Left lung (tissue), 4 donors: ENCODE measurements at regions not wholly inside any gene's neighbourhood (a gene's known extent, or its start where the extent isn't known, plus 50 kb on each side); places are given as distances from the start of the nearest gene placed in this dataset.

Source experiments
- ATAC-seq: fragments of 200-7000 bp; cut with Tn5 transposase; one replicate; pipeline ENCODE4 v1.9.1; 2020; ENCODE audit warnings: moderate library complexity
- DNase-seq, 4 donors: peaks; one replicate each; pipeline ENCODE4 v3.0.0-alpha.2; 2013 to 2020
- H3K27ac ChIP-seq, 2 donors: fragments of 200-600 bp; sonication (generic) in 1 of 2; one replicate each; pipeline versions ENCODE4 v1.5.0 to v1.8.0; 2020 to 2021
- H3K27me3 ChIP-seq, 2 donors: fragments of 200-600 bp; sonication (generic) in 1 of 2; one replicate each; pipeline versions ENCODE4 v1.5.0 to v1.8.0; 2020 to 2021
- H3K36me3 ChIP-seq, 2 donors: fragments of 200-600 bp; sonication (generic) in 1 of 2; one replicate each; pipeline versions ENCODE4 v1.5.0 to v1.8.0; 2020 to 2021
- H3K4me1 ChIP-seq, 2 donors: fragments of 200-600 bp; one replicate each; pipeline ENCODE4 v1.8.0; 2021
- H3K4me3 ChIP-seq, 2 donors: fragments of 200-600 bp; sonication (generic) in 1 of 2; one replicate each; pipeline versions ENCODE4 v1.5.0 to v1.8.0; 2020 to 2021; ENCODE audit warnings: mild to moderate bottlenecking in 1 of 2
- H3K9me3 ChIP-seq, 2 donors: fragments of 200-600 bp; sonication (generic) in 1 of 2; one replicate each; pipeline versions ENCODE4 v1.5.0 to v1.8.0; 2020 to 2021
- intact Hi-C, 2 donors: fragments of 100-400 bp; cut with DNase I; formaldehyde crosslinking; loops; one replicate each; pipeline versions ENCODE4 v1.11.2 to v1.14.2; 2022
- TF ChIP-seq, protein P1 (sequence below), 2 donors: fragments of 200-600 bp; sonication (generic) in 1 of 2; IDR thresholded peaks; one replicate each; pipeline versions ENCODE4 v1.5.0 to v1.8.0; 2021; ENCODE audit warnings: antibody characterized with exemption in 2 of 2
- donor health status: DM: no; HTN: yes; CAD: no.
- donor health status: DM: no; HTN: no; CAD: no.

DNA sequence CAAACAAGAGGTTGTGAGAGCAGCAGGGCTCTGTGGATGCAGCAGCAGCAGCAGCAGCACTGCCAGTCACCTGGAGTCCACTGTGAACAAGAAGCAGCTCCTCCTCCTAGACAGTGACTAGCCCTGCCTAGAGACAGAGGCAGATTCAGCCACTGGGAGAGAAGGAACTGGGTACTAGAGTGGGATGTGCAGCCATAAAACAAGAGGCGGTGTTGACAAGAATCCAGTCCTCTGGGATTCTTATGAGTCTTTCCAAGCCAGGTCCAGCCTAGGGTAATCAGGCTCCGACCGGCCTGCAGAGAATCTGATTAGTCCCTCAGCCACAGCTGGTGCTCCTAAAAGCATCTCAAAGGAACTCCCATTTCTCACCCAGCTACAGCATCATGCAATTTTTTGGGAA lies 83.9 kb upstream of the USP47 start:
- H3K4me3 ChIP-seq: no peak overlapping the region
- H3K4me1 ChIP-seq: no peaks in the 10 kb centered on the region
- H3K27me3 ChIP-seq: no peaks in the 10 kb centered on the region
- TF ChIP-seq, protein P1, sequence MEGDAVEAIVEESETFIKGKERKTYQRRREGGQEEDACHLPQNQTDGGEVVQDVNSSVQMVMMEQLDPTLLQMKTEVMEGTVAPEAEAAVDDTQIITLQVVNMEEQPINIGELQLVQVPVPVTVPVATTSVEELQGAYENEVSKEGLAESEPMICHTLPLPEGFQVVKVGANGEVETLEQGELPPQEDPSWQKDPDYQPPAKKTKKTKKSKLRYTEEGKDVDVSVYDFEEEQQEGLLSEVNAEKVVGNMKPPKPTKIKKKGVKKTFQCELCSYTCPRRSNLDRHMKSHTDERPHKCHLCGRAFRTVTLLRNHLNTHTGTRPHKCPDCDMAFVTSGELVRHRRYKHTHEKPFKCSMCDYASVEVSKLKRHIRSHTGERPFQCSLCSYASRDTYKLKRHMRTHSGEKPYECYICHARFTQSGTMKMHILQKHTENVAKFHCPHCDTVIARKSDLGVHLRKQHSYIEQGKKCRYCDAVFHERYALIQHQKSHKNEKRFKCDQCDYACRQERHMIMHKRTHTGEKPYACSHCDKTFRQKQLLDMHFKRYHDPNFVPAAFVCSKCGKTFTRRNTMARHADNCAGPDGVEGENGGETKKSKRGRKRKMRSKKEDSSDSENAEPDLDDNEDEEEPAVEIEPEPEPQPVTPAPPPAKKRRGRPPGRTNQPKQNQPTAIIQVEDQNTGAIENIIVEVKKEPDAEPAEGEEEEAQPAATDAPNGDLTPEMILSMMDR (IDR thresholded peaks at IDR 0.05): no peak
- H3K9me3 ChIP-seq: no peaks in the 10 kb centered on the region
- DNase-seq (no peak), ATAC-seq (no peak)
- intact Hi-C loops: no loop called here
- H3K27ac ChIP-seq: no peak overlapping the region
- H3K36me3 ChIP-seq: no peaks in the 10 kb centered on the region

DNA sequence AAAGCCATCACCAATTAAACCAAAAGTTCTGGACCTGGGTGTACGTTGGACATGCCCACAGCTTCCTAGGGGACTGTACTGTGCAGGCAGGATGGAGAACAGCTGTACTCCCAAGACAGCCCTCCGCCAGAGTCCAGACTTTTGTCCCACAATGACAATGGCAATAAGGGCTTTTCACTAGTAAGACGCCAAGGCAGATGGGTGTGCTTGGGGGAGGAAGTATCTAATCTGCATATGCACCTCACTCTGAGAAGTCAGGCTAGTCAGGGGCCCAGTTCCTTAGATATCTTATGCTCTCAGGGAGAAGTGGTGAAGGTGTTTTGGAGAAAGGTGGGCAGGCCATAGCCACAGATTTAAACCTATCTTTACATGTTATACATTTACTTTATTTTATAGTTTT lies 85.1 kb upstream of the USP47 start:
- H3K27ac ChIP-seq: no peak overlapping the region
- intact Hi-C loops: no loop called here
- no peaks in the 10 kb centered on the region for H3K9me3 ChIP-seq
- DNase-seq (no peak), ATAC-seq (no peak)
- H3K36me3 ChIP-seq: no peaks in the 10 kb centered on the region
- H3K4me3 ChIP-seq: no peak overlapping the region
- TF ChIP-seq, protein P1 (IDR thresholded peaks at IDR 0.05): no peak
- no peaks in the 10 kb centered on the region for H3K27me3 ChIP-seq
- H3K4me1 ChIP-seq: no peaks in the 10 kb centered on the region

DNA sequence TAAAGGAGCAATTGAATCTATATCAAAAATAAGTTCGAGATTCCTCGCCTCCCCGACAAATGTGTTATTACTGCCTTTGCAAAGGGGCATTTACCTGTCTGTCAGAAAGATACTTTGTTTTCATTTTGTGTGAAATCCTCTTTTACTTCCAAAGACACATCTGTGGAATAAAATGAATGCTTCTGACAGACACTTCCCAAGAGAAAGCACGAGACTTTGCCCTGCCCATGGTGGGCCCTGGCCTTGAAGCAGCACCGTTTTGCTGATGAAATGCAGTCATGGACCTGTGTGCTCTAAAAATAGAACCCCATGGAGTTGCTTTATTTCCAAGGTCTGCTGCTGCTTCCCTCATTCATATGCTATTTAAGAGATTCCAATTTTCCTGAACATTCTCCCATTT lies 85.9 kb upstream of the USP47 start:
- Histone ChIP-seq H3K36me3 (no peaks in the 10 kb centered on the region), H3K9me3 (no peaks in the 10 kb centered on the region), H3K4me3 (no peak overlapping the region), H3K4me1 (no peaks in the 10 kb centered on the region), H3K27ac (no peak overlapping the region), H3K27me3 (no peaks in the 10 kb centered on the region)
- TF ChIP-seq, protein P1 (IDR thresholded peaks at IDR 0.05): no peak
- no peak for ATAC-seq
- DNase-seq: no peak
- intact Hi-C loops: no loop called here

DNA sequence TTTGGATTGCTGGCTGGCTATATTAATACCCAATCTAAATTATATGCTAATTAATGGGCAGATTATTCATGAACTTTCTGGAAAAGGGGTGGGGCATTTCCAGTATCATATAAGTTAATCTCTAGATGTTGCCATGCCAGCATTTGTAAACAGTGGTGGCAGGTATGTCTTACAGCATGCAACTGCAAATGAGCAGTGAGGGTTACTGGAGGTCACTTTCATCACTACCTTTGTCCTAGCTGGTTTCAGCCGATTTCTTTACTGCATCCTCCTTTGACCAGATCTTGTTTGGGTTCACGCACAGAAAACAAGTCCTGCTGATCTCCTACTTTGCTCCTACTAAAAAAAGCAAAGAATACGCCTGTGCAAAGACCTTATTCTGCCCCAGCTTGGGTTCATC lies 89.1 kb upstream of the USP47 start:
- Histone ChIP-seq H3K4me1 (no peaks in the 10 kb centered on the region), H3K4me3 (no peak overlapping the region), H3K27me3 (no peaks in the 10 kb centered on the region), H3K27ac (no peak overlapping the region), H3K36me3 (no peaks in the 10 kb centered on the region), H3K9me3 (no peaks in the 10 kb centered on the region)
- no peak for DNase-seq
- no peak for ATAC-seq
- intact Hi-C loops: no loop called here
- TF ChIP-seq, protein P1 (IDR thresholded peaks at IDR 0.05): no peak

DNA sequence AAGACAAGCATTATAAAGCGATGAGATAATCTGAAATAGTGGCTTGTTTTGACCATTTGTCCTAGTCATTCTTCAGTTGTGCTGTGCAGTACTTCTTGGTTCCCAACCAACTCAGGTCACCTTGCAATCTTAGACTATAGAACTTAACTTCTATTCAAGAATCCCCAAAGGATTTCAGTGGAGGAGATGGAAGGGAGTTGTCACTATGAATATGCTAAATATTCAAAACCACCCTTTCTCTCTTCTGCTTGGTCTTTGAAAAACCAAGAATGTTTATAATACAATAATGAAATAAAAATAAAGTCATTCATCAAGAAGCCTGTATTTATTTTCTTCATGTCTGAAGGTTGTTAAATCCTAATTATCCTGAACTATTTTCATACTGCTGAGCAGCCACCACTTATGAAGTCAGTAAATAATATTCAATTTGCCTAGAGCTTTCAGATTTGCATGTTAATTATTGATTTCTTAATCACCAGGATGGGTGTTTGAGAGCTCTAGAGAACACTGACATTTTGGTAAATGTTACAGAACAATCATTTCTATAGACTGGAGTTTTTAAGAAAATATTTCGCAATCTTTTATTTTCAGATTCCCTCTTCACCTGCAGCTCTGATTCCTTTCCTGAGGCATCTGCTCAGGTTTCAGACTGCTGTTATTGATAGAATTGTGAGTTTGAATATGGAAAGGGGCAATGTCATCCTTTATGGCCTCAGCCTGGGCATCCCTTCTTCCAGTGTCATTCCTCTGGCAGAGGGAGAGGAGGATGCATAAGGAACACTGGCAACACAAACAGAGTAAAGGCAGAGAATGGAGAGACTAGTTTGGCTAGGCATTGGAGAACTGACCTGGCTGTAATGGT lies 91.5 kb upstream of the USP47 start:
- Histone ChIP-seq H3K27me3 (no peaks in the 10 kb centered on the region), H3K9me3 (no peaks in the 10 kb centered on the region), H3K27ac (no peak overlapping the region), H3K4me1 (no peaks in the 10 kb centered on the region), H3K4me3 (no peak overlapping the region), H3K36me3 (no peaks in the 10 kb centered on the region)
- DNase-seq (no peak), ATAC-seq (no peak)
- intact Hi-C loops: no loop called here
- TF ChIP-seq, protein P1 (IDR thresholded peaks at IDR 0.05): no peak
